Endothelial cell (in vitro differentiated cells): ENCODE measurements at regions not wholly inside any gene's neighbourhood (a gene's known extent, or its start where the extent isn't known, plus 50 kb on each side); places are given as distances from the start of the nearest gene placed in this dataset.

ENCODE experiments used
- DNase-seq: peaks from one replicate; pipeline ENCODE4 v3.0.0; 2021; ENCODE audit warnings: low spot score
- H3K27ac Mint-ChIP-seq: one replicate; pipeline ENCODE4 v1.8.0; 2021; ENCODE audit warnings: mixed read lengths, inconsistent platforms; ENCODE audit not compliant: unreplicated experiment
- H3K27me3 Mint-ChIP-seq: one replicate; pipeline ENCODE4 v1.8.0; 2021; ENCODE audit warnings: mild to moderate bottlenecking, moderate library complexity, mixed read lengths, inconsistent platforms; ENCODE audit not compliant: unreplicated experiment
- H3K36me3 Mint-ChIP-seq: one replicate; pipeline ENCODE4 v1.8.0; 2021; ENCODE audit warnings: mild to moderate bottlenecking, low read depth, mixed read lengths, inconsistent platforms; ENCODE audit not compliant: unreplicated experiment
- H3K4me1 Mint-ChIP-seq: one replicate; pipeline ENCODE4 v1.8.0; 2021; ENCODE audit warnings: mild to moderate bottlenecking, mixed read lengths, inconsistent platforms; ENCODE audit not compliant: unreplicated experiment
- H3K4me3 Mint-ChIP-seq: one replicate; pipeline ENCODE4 v1.8.0; 2021; ENCODE audit warnings: mild to moderate bottlenecking, mixed read lengths, inconsistent platforms; ENCODE audit not compliant: unreplicated experiment
- H3K9me3 Mint-ChIP-seq: one replicate; pipeline ENCODE4 v1.8.0; 2021; ENCODE audit warnings: mixed read lengths, inconsistent platforms; ENCODE audit not compliant: unreplicated experiment
- CTCF ChIP-seq: fragments of 200-600 bp; sonication (generic); IDR thresholded peaks from one replicate; pipeline ENCODE4 v1.5.0; 2021; ENCODE audit warnings: antibody characterized with exemption; ENCODE audit not compliant: unreplicated experiment

GRCh38 chr4:101711590-101712260 lies 78.8 kb upstream of the BANK1 start:
- Mint-ChIP-seq H3K27me3 (peaks cover 2% of the 10 kb centered on the region), H3K9me3 (no peaks in the 10 kb centered on the region), H3K36me3 (no peaks in the 10 kb centered on the region), H3K4me3 (no peak overlapping the region), H3K4me1 (no peaks in the 10 kb centered on the region), H3K27ac (no peak overlapping the region)
- DNase-seq = no peak
- no peak for TF ChIP-seq CTCF

GRCh38 chr4:101710806-101711205 lies 79.7 kb upstream of the BANK1 start:
- no peak for DNase-seq
- Mint-ChIP-seq H3K4me3 (no peak overlapping the region), H3K9me3 (no peaks in the 10 kb centered on the region), H3K27ac (no peak overlapping the region), H3K36me3 (no peaks in the 10 kb centered on the region), H3K4me1 (no peaks in the 10 kb centered on the region), H3K27me3 (peaks cover 2% of the 10 kb centered on the region)
- TF ChIP-seq CTCF = no peak

- TF ChIP-seq CTCF = no peak
- Mint-ChIP-seq H3K27me3 (peaks cover 2% of the 10 kb centered on the region), H3K4me3 (no peak overlapping the region), H3K36me3 (no peaks in the 10 kb centered on the region), H3K4me1 (no peaks in the 10 kb centered on the region), H3K27ac (no peak overlapping the region), H3K9me3 (no peaks in the 10 kb centered on the region)
- DNase-seq = no peak
These were observed 82.1 kb upstream of the BANK1 start for GRCh38 chr4:101708293-101709039.

GRCh38 chr4:101707596-101707995 lies 82.9 kb upstream of the BANK1 start:
- H3K9me3 Mint-ChIP-seq = no peaks in the 10 kb centered on the region
- H3K4me3 Mint-ChIP-seq = no peak overlapping the region
- H3K27ac Mint-ChIP-seq = no peak overlapping the region
- H3K27me3 Mint-ChIP-seq = peaks cover 2% of the 10 kb centered on the region
- no peak for DNase-seq
- H3K36me3 Mint-ChIP-seq = no peaks in the 10 kb centered on the region
- TF ChIP-seq CTCF = no peak
- H3K4me1 Mint-ChIP-seq = no peaks in the 10 kb centered on the region

- DNase-seq = no peak
- Mint-ChIP-seq H3K27me3 (peaks cover 2% of the 10 kb centered on the region), H3K36me3 (no peaks in the 10 kb centered on the region), H3K4me1 (no peaks in the 10 kb centered on the region), H3K4me3 (no peak overlapping the region), H3K27ac (no peak overlapping the region), H3K9me3 (no peaks in the 10 kb centered on the region)
- no peak for TF ChIP-seq CTCF
These were observed 83.9 kb upstream of the BANK1 start for GRCh38 chr4:101706535-101707057.
